ENCODE measurements at regions not wholly inside any gene's neighbourhood (a gene's known extent, or its start where the extent isn't known, plus 50 kb on each side); places are given as distances from the start of the nearest gene placed in this dataset.

DNA sequence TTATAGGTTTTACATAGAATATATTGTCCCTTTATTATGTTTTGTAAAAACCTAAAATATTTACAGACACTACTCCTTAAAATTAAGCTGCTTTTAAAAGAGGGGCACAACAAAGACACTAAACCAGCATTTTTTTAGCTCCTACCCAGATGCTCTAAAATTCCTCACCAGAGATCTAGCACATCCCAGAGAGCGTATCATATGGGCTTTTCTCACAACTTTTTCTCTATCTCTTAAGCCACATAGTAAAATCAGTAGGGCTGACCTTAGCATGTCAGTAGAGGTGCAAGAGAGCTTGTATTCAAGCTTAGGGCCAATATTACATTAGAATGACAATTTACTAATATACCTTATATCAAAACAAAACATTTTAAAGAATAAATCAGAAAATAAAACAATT, 216.3 kb downstream of the TMX3 start:
- TF ChIP-seq, protein P1, sequence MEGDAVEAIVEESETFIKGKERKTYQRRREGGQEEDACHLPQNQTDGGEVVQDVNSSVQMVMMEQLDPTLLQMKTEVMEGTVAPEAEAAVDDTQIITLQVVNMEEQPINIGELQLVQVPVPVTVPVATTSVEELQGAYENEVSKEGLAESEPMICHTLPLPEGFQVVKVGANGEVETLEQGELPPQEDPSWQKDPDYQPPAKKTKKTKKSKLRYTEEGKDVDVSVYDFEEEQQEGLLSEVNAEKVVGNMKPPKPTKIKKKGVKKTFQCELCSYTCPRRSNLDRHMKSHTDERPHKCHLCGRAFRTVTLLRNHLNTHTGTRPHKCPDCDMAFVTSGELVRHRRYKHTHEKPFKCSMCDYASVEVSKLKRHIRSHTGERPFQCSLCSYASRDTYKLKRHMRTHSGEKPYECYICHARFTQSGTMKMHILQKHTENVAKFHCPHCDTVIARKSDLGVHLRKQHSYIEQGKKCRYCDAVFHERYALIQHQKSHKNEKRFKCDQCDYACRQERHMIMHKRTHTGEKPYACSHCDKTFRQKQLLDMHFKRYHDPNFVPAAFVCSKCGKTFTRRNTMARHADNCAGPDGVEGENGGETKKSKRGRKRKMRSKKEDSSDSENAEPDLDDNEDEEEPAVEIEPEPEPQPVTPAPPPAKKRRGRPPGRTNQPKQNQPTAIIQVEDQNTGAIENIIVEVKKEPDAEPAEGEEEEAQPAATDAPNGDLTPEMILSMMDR (IDR thresholded peaks at IDR 0.05), result no peak
- TF ChIP-seq POLR2AphosphoS5 (IDR thresholded peaks at IDR 0.05; ENCODE audit: low read depth, low read length), result no peak
